GM12878 (cell line): ENCODE measurements at regions not wholly inside any gene's neighbourhood (a gene's known extent, or its start where the extent isn't known, plus 50 kb on each side); places are given as distances from the start of the nearest gene placed in this dataset.
A peak's percentile ranks its signal among the peaks of the same experiment; 100 is the strongest.

Experiments used
- ATAC-seq: fragments of 200-7000 bp; cut with Tn5 transposase; 3 replicates; pipeline ENCODE4 v1.9.1; 2020; ENCODE audit warnings: mild to moderate bottlenecking, moderate library complexity
- BruUV-seq: library from RNA; stranded (reverse); fragments of 400-500 nt; replicated peaks from 2 replicates; lab custom pipeline; 2021; lab: Mats Ljungman, UMichigan
- CTCF ChIA-PET: fragments of 300-600 bp; sonication (Branson Sonifier 250); formaldehyde crosslinking; extraction: SDS; loops from one replicate; lab custom pipeline; 2021; ENCODE audit warnings: inconsistent platforms; lab: Yijun Ruan, JAX
- POLR2A ChIA-PET: fragments of 350-600 bp; formaldehyde crosslinking; extraction: SDS; loops from one replicate; lab custom pipeline; 2021; ENCODE audit warnings: inconsistent platforms; lab: Charles Lee
- RAD21 ChIA-PET: fragments of 300-600 bp; sonication (Branson Sonifier 250); formaldehyde crosslinking; loops from one replicate; lab custom pipeline; 2023; ENCODE audit warnings: antibody characterized with exemption; ENCODE audit not compliant: unreplicated experiment; lab: Charles Lee
- SMC1A ChIA-PET: fragments of 300-600 bp; sonication (Branson Sonifier 250); formaldehyde crosslinking; loops from one replicate; lab custom pipeline; 2023; ENCODE audit not compliant: unreplicated experiment, uncharacterized antibody; lab: Charles Lee
- DNase-seq: peaks from one replicate; pipeline ENCODE4 v3.0.0-alpha.2; 2011; ENCODE audit warnings: low read depth, low spot score
- FAIRE-seq: peaks from 3 replicates; lab custom pipeline; 2011; peaks lifted over from hg19 to GRCh38; lab: Jason Lieb, UNC
- H2AFZ ChIP-seq: 2 replicates; pipeline ENCODE4 v1.6.0; 2011; ENCODE audit warnings: low read depth, low read length, control low read depth; ENCODE audit not compliant: control insufficient read depth
- H3K27ac ChIP-seq: 2 replicates; pipeline ENCODE4 v1.5.1; 2011; ENCODE audit warnings: control low read depth; ENCODE audit not compliant: control insufficient read depth, insufficient read depth
- H3K27me3 ChIP-seq, 2 experiments: replicated peaks in 1 of 2; 2 replicates each; pipeline versions ENCODE4 v1.6.0 to v1.6.1; 2011; ENCODE audit warnings: low read length in 1 of 2; ENCODE audit not compliant: control insufficient read depth in 2 of 2, insufficient read depth in 2 of 2
- H3K36me3 ChIP-seq, 2 experiments: 2 replicates each; pipeline ENCODE4 v1.5.1; 2011; ENCODE audit warnings: low read length in 1 of 2; ENCODE audit not compliant: control insufficient read depth in 2 of 2, insufficient read depth in 2 of 2
- H3K4me1 ChIP-seq: 2 replicates; pipeline ENCODE4 v1.6.1; 2011; ENCODE audit warnings: mild to moderate bottlenecking, low read length, moderate library complexity, mixed read lengths; ENCODE audit not compliant: control insufficient read depth, insufficient read depth
- H3K4me2 ChIP-seq: 2 replicates; pipeline ENCODE4 v1.6.0; 2011; ENCODE audit warnings: control low read depth; ENCODE audit not compliant: control insufficient read depth, insufficient read depth
- H3K4me3 ChIP-seq: fragments of 200-600 bp; sonication (generic); 2 replicates; pipeline ENCODE4 v1.5.1; 2016
- H3K79me2 ChIP-seq: 2 replicates; pipeline ENCODE4 v1.6.0; 2011; ENCODE audit warnings: low read length; ENCODE audit not compliant: control insufficient read depth, insufficient read depth
- H3K9ac ChIP-seq: 2 replicates; pipeline ENCODE4 v1.8.0; 2011; ENCODE audit warnings: low read length, control low read depth, mixed read lengths; ENCODE audit not compliant: control insufficient read depth, insufficient read depth
- H3K9me3 ChIP-seq: replicated peaks from 3 replicates; pipeline ENCODE4 v1.5.1; 2011; ENCODE audit warnings: mild to moderate bottlenecking, low read length; ENCODE audit not compliant: control insufficient read depth, insufficient read depth
- H4K20me1 ChIP-seq: 2 replicates; pipeline ENCODE4 v1.6.0; 2011; ENCODE audit not compliant: control insufficient read depth, insufficient read depth
- ATF7 ChIP-seq: fragments of 450-650 bp; IDR thresholded peaks from 2 replicates; pipeline ENCODE4 v1.6.1; 2016; ENCODE audit warnings: low read depth, mild to moderate bottlenecking
- CHD1 ChIP-seq: IDR thresholded peaks from 2 replicates; pipeline ENCODE4 v1.6.1; 2012; ENCODE audit warnings: low read depth, low read length, improper control_type of control experiment
- POLR2A ChIP-seq: IDR thresholded peaks from 2 replicates; pipeline ENCODE4 v1.6.1; 2011; ENCODE audit warnings: low read depth, mild to moderate bottlenecking, low read length
- SREBF2 ChIP-seq: IDR thresholded peaks from 2 replicates; pipeline ENCODE4 v1.6.1; 2012; ENCODE audit warnings: mild to moderate bottlenecking, low read length
- YBX1 ChIP-seq: fragments of 450-650 bp; IDR thresholded peaks from 2 replicates; pipeline ENCODE4 v1.6.1; 2016; ENCODE audit warnings: antibody characterized with exemption
- WGBS: methylation state at CpG from one replicate; pipeline ENCODE4 v1.1.6; 2016; ENCODE audit warnings: low lambda C conversion rate; ENCODE audit not compliant: insufficient replicate concordance, insufficient coverage; ENCODE audit errors: missing lambda C conversion rate; 5-methylcytosine and 5-hydroxymethylcytosine counted together
- in situ Hi-C: fragments of 300-500 bp; cut with MboI; formaldehyde crosslinking; loops from 9 replicates; pipeline ENCODE4 v1.14.3; 2018; ENCODE audit warnings: mixed read lengths
- intact Hi-C: fragments of 100-400 bp; cut with micrococcal nuclease; formaldehyde crosslinking; loops from one replicate; pipeline ENCODE4 v1.14.2; 2022; ENCODE audit not compliant: unreplicated experiment

- TF ChIP-seq CHD1, result no peak
These were observed 776.3 kb upstream of the POU3F3 start (continued) for GRCh38 chr2:104077573-104077972.

GRCh38 chr2:104078431-104079157 is 775.3 kb upstream of the POU3F3 start:
- ChIA-PET CTCF (no interaction called here), SMC1A (no interaction called here), RAD21 (no interaction called here), POLR2A (no interaction called here)
- no peaks in the 10 kb centered on the region for H3K4me1 ChIP-seq
- H3K9me3 ChIP-seq, result no peaks in the 10 kb centered on the region; the same call in 2 of the 3 replicates
- H3K4me2 ChIP-seq, result no peak overlapping the region
- H3K27me3 ChIP-seq, result no peaks in the 10 kb centered on the region
- no peak for ATAC-seq
- no peak overlapping the region for H2AFZ ChIP-seq
- intact Hi-C loops (no loop called here), in situ Hi-C loops (no loop called here)
- DNase-seq, result no peak
- WGBS, result 0% methylated on average over 9 of the region's 9 CpGs
- FAIRE-seq, result no peak
- no peak overlapping the region for H3K9ac ChIP-seq
- H3K4me3 ChIP-seq, result no peak overlapping the region
- no peaks in the 10 kb centered on the region for H4K20me1 ChIP-seq
- no peaks in the 10 kb centered on the region for H3K36me3 ChIP-seq
- TF ChIP-seq SREBF2 (no peak), POLR2A (no peak)
- no peaks in the 10 kb centered on the region for H3K79me2 ChIP-seq
- H3K27ac ChIP-seq, result no peak overlapping the region
- BruUV-seq, result no TSS peak

- Histone ChIP-seq H4K20me1 (no peaks in the 10 kb centered on the region), H3K27me3 (no peaks in the 10 kb centered on the region), H3K27ac (no peak overlapping the region), H3K4me3 (no peak overlapping the region), H3K4me1 (no peaks in the 10 kb centered on the region), H3K79me2 (no peaks in the 10 kb centered on the region), H2AFZ (no peak overlapping the region), H3K9me3 (no peaks in the 10 kb centered on the region), H3K4me2 (no peak overlapping the region), H3K9ac (no peak overlapping the region), H3K36me3 (no peaks in the 10 kb centered on the region)
- ChIA-PET CTCF (no interaction called here), RAD21 (no interaction called here), SMC1A (no interaction called here), POLR2A (no interaction called here)
- BruUV-seq, result no TSS peak
- 93% methylated on average over 5 of the region's 5 CpGs for WGBS
- in situ Hi-C loops, result no loop called here
- DNase-seq, result no peak
- no peak for FAIRE-seq
- ATAC-seq, result no peak
- no peak for TF ChIP-seq YBX1
- peak; percentile 31; the same call in 1 of the 2 replicates for TF ChIP-seq ATF7
- TF ChIP-seq, all 136 proteins: peak for 1
- intact Hi-C loops, result no loop called here
These were observed 765.2 kb upstream of the POU3F3 start for GRCh38 chr2:104088745-104089144.
